ENCODE measurements at regions not wholly inside any gene's neighbourhood (a gene's known extent, or its start where the extent isn't known, plus 50 kb on each side); places are given as distances from the start of the nearest gene placed in this dataset.

- Histone ChIP-seq H2BK120ac (ENCODE audit: low read depth, low read length) (no peak overlapping the region), H3K23ac (ENCODE audit: low read length in 2 of 2) (no peak overlapping the region), H2BK12ac (ENCODE audit: low read length in 2 of 2) (no peak overlapping the region), H3K18ac (ENCODE audit: low read depth in 1 of 2, low read length in 2 of 2) (no peak overlapping the region), H2AK5ac (ENCODE audit: low read length, severe bottlenecking) (no peak overlapping the region), H3K9ac (ENCODE audit: low read length) (no peak overlapping the region), H3K4me1 (ENCODE audit: control insufficient read depth, insufficient read depth, low read depth, low read length) (no peaks in the 10 kb centered on the region), H3K4me3 (ENCODE audit: insufficient read depth in 1 of 2, low read depth in 1 of 2, low read length in 2 of 2) (no peak overlapping the region), H3K27ac (ENCODE audit: low read length, poor library complexity, severe bottlenecking) (no peak overlapping the region), H4K8ac (ENCODE audit: low read length) (no peak overlapping the region), H2AFZ (ENCODE audit: low read depth, low read length) (no peak overlapping the region), H3K79me1 (replicated peaks; ENCODE audit: low read length, poor library complexity, severe bottlenecking) (no peaks in the 10 kb centered on the region), H3K14ac (ENCODE audit: low read length in 2 of 2) (no peak overlapping the region), H2BK15ac (ENCODE audit: low read depth, poor library complexity, severe bottlenecking) (no peak overlapping the region), H3K9me3 (ENCODE audit: control insufficient read depth, low read length) (no peaks in the 10 kb centered on the region), H2BK5ac (ENCODE audit: low read depth, low read length, poor library complexity, severe bottlenecking) (no peak overlapping the region), H3K36me3 (ENCODE audit: control insufficient read depth in 1 of 2, insufficient read depth in 2 of 2, low read depth in 1 of 2, low read length in 2 of 2) (no peaks in the 10 kb centered on the region), H3K4ac (ENCODE audit: low read depth in 1 of 2, low read length in 2 of 2) (no peak overlapping the region), H3K27me3 (ENCODE audit: control insufficient read depth in 1 of 2, insufficient read depth in 1 of 2, low read length in 2 of 2) (peaks cover 0 to 14% of the 10 kb centered on the region in 2 experiments), H3K4me2 (ENCODE audit: low read length, poor library complexity, severe bottlenecking) (no peak overlapping the region), H4K91ac (ENCODE audit: low read length) (no peak overlapping the region)
- no peak for DNase-seq
- no CpG with 5 or more reads among the region's 2 CpGs for WGBS
Observed at GRCh38 chrX:38919202-38919601, 117.9 kb downstream of the MID1IP1 start.

DNA sequence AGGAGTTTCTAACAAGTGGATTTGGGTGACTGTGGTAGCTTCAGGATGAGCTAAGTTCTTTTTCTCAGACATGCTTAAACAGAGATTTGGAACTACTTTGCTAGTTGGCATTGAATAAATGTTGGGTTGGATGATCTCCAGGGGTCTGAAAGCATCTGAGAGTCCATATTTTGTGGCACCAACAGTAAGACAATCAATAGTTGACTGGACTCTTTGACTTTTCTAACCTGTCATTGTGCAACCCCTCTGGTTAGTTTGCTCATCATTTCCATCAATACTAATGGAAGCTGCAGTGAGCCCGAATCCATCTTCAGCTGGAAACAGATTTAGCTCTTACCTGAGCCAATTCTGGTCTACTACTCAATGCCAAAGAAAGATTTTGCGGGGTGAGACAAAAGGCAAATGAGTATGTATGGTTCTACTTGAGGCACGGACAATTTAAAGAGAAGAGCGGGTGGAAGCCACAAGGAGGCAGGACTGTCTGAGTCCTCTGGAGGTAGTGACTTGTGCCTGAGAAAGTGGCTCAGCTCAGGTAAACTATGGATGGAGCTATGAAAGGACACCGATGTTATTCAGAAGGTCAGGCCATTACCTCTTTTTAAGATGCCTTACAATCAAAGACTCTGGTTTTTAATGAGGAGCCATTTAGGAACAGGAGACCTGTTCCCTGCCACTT is 118.7 kb downstream of the MID1IP1 start:
- no peak overlapping the region for H2BK120ac ChIP-seq (ENCODE audit: low read depth, low read length)
- no peaks in the 10 kb centered on the region for H3K9me3 ChIP-seq (ENCODE audit: control insufficient read depth, low read length)
- no peak for DNase-seq
- no peak overlapping the region for H3K14ac ChIP-seq (ENCODE audit: low read length in 2 of 2)
- no peak overlapping the region for H3K18ac ChIP-seq (ENCODE audit: low read depth in 1 of 2, low read length in 2 of 2)
- H2BK15ac ChIP-seq (ENCODE audit: low read depth, poor library complexity, severe bottlenecking) = no peak overlapping the region
- no peak overlapping the region for H3K4me3 ChIP-seq (ENCODE audit: insufficient read depth in 1 of 2, low read depth in 1 of 2, low read length in 2 of 2)
- H2AK5ac ChIP-seq (ENCODE audit: low read length, severe bottlenecking) = no peak overlapping the region
- H2BK12ac ChIP-seq (ENCODE audit: low read length in 2 of 2) = no peak overlapping the region
- no peak overlapping the region for H3K9ac ChIP-seq (ENCODE audit: low read length)
- H3K4ac ChIP-seq (ENCODE audit: low read depth in 1 of 2, low read length in 2 of 2) = no peak overlapping the region
- H4K91ac ChIP-seq (ENCODE audit: low read length) = no peak overlapping the region
- H3K36me3 ChIP-seq (ENCODE audit: control insufficient read depth in 1 of 2, insufficient read depth in 2 of 2, low read depth in 1 of 2, low read length in 2 of 2) = no peaks in the 10 kb centered on the region
- H3K27ac ChIP-seq (ENCODE audit: low read length, poor library complexity, severe bottlenecking) = no peak overlapping the region
- no peak overlapping the region for H3K4me2 ChIP-seq (ENCODE audit: low read length, poor library complexity, severe bottlenecking)
- peaks cover 0 to 14% of the 10 kb centered on the region in 2 experiments for H3K27me3 ChIP-seq (ENCODE audit: control insufficient read depth in 1 of 2, insufficient read depth in 1 of 2, low read length in 2 of 2)
- no peak overlapping the region for H3K23ac ChIP-seq (ENCODE audit: low read length in 2 of 2)
- H4K8ac ChIP-seq (ENCODE audit: low read length) = no peak overlapping the region
- H2BK5ac ChIP-seq (ENCODE audit: low read depth, low read length, poor library complexity, severe bottlenecking) = no peak overlapping the region
- H3K79me1 ChIP-seq (replicated peaks; ENCODE audit: low read length, poor library complexity, severe bottlenecking) = no peaks in the 10 kb centered on the region
- no peak overlapping the region for H2AFZ ChIP-seq (ENCODE audit: low read depth, low read length)
- WGBS = 95% methylated on average over 3 of the region's 5 CpGs
- no peaks in the 10 kb centered on the region for H3K4me1 ChIP-seq (ENCODE audit: control insufficient read depth, insufficient read depth, low read depth, low read length)

DNA sequence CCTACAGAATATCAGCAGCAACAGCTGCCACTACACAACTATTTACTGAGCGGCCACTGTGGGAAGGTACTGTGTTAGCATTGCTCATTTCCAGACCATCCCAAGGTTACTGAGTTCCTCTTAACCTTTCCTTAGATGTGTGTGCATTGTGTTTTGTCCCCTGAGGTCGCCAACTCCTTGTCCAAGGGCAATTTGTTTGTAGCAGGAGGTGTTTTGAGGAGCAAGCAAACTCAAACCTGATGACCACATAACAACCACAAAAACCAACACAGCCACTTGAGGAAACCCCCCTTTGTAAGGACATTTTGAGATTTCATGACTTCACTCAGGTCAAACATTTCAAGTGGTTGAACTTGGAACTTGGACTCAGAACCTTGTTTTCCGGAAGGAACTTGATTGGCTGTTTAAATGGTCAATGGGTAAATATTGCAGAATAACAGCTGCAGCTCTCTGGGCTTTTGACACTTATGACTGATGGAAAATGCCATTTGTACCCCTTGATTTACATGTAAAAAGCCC is 122.3 kb downstream of the MID1IP1 start:
- no peak overlapping the region for H4K8ac ChIP-seq (ENCODE audit: low read length)
- H3K18ac ChIP-seq (ENCODE audit: low read depth in 1 of 2, low read length in 2 of 2) = no peak overlapping the region
- H3K9me3 ChIP-seq (ENCODE audit: control insufficient read depth, low read length) = no peaks in the 10 kb centered on the region
- H2BK5ac ChIP-seq (ENCODE audit: low read depth, low read length, poor library complexity, severe bottlenecking) = no peak overlapping the region
- H3K4me1 ChIP-seq (ENCODE audit: control insufficient read depth, insufficient read depth, low read depth, low read length) = no peaks in the 10 kb centered on the region
- H3K14ac ChIP-seq (ENCODE audit: low read length in 2 of 2) = no peak overlapping the region
- no peak overlapping the region for H2BK12ac ChIP-seq (ENCODE audit: low read length in 2 of 2)
- no peak overlapping the region for H2AK5ac ChIP-seq (ENCODE audit: low read length, severe bottlenecking)
- H3K23ac ChIP-seq (ENCODE audit: low read length in 2 of 2) = no peak overlapping the region
- H4K91ac ChIP-seq (ENCODE audit: low read length) = no peak overlapping the region
- no peaks in the 10 kb centered on the region for H3K79me1 ChIP-seq (replicated peaks; ENCODE audit: low read length, poor library complexity, severe bottlenecking)
- H2BK15ac ChIP-seq (ENCODE audit: low read depth, poor library complexity, severe bottlenecking) = no peak overlapping the region
- H3K4me3 ChIP-seq (ENCODE audit: insufficient read depth in 1 of 2, low read depth in 1 of 2, low read length in 2 of 2) = no peak overlapping the region
- 84% methylated on average over 1 of the region's 3 CpGs for WGBS
- H3K4me2 ChIP-seq (ENCODE audit: low read length, poor library complexity, severe bottlenecking) = no peak overlapping the region
- no peak overlapping the region for H3K27ac ChIP-seq (ENCODE audit: low read length, poor library complexity, severe bottlenecking)
- no peak overlapping the region for H2BK120ac ChIP-seq (ENCODE audit: low read depth, low read length)
- no peak overlapping the region for H2AFZ ChIP-seq (ENCODE audit: low read depth, low read length)
- peaks cover 0 to 14% of the 10 kb centered on the region in 2 experiments for H3K27me3 ChIP-seq (ENCODE audit: control insufficient read depth in 1 of 2, insufficient read depth in 1 of 2, low read length in 2 of 2)
- H3K36me3 ChIP-seq (ENCODE audit: control insufficient read depth in 1 of 2, insufficient read depth in 2 of 2, low read depth in 1 of 2, low read length in 2 of 2) = no peaks in the 10 kb centered on the region
- no peak for DNase-seq
- H3K4ac ChIP-seq (ENCODE audit: low read depth in 1 of 2, low read length in 2 of 2) = no peak overlapping the region
- H3K9ac ChIP-seq (ENCODE audit: low read length) = no peak overlapping the region

DNA sequence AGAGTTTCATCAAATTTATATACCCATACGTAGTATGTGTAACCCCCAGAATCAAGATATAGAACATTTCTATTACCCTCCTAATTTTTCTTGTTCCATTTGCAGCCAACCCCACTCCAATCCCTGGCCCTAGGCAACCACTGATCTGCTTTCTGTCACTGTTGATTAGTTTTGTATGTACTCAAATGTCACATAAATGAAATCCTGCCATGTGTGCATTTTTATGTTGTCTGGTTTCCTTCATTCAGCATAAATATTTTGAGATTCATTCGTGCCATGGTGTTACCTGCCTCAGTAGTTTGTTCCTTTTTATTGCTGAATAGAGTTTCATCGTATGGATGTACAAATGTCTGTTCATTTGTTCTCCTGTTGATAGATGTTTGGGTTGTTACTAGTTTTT is 126.3 kb downstream of the MID1IP1 start:
- Histone ChIP-seq H2BK12ac (ENCODE audit: low read length in 2 of 2) (no peak overlapping the region), H3K14ac (ENCODE audit: low read length in 2 of 2) (no peak overlapping the region), H3K36me3 (ENCODE audit: control insufficient read depth in 1 of 2, insufficient read depth in 2 of 2, low read depth in 1 of 2, low read length in 2 of 2) (no peaks in the 10 kb centered on the region), H3K4me2 (ENCODE audit: low read length, poor library complexity, severe bottlenecking) (no peak overlapping the region), H3K4ac (ENCODE audit: low read depth in 1 of 2, low read length in 2 of 2) (no peak overlapping the region), H3K9me3 (ENCODE audit: control insufficient read depth, low read length) (no peaks in the 10 kb centered on the region), H2AK5ac (ENCODE audit: low read length, severe bottlenecking) (no peak overlapping the region), H3K23ac (ENCODE audit: low read length in 2 of 2) (no peak overlapping the region), H3K79me1 (replicated peaks; ENCODE audit: low read length, poor library complexity, severe bottlenecking) (no peaks in the 10 kb centered on the region), H3K18ac (ENCODE audit: low read depth in 1 of 2, low read length in 2 of 2) (no peak overlapping the region), H2BK15ac (ENCODE audit: low read depth, poor library complexity, severe bottlenecking) (no peak overlapping the region), H4K8ac (ENCODE audit: low read length) (no peak overlapping the region), H3K9ac (ENCODE audit: low read length) (no peak overlapping the region), H2BK5ac (ENCODE audit: low read depth, low read length, poor library complexity, severe bottlenecking) (no peak overlapping the region), H3K4me1 (ENCODE audit: control insufficient read depth, insufficient read depth, low read depth, low read length) (no peaks in the 10 kb centered on the region), H2BK120ac (ENCODE audit: low read depth, low read length) (no peak overlapping the region), H4K91ac (ENCODE audit: low read length) (no peak overlapping the region), H3K4me3 (ENCODE audit: insufficient read depth in 1 of 2, low read depth in 1 of 2, low read length in 2 of 2) (no peak overlapping the region), H3K27ac (ENCODE audit: low read length, poor library complexity, severe bottlenecking) (no peak overlapping the region), H3K27me3 (ENCODE audit: control insufficient read depth in 1 of 2, insufficient read depth in 1 of 2, low read length in 2 of 2) (peaks cover 0 to 7% of the 10 kb centered on the region in 2 experiments), H2AFZ (ENCODE audit: low read depth, low read length) (no peak overlapping the region)
- 34% methylated on average over 3 of the region's 3 CpGs for WGBS
- DNase-seq = no peak
